Aorta (tissue), 5 donors: ENCODE measurements at regions not wholly inside any gene's neighbourhood (a gene's known extent, or its start where the extent isn't known, plus 50 kb on each side); places are given as distances from the start of the nearest gene placed in this dataset.

Experiments used
- ATAC-seq: fragments of 200-7000 bp; cut with Tn5 transposase; one replicate; pipeline ENCODE4 v1.9.1; 2022; ENCODE audit warnings: moderate library complexity; ENCODE audit not compliant: low FRiP score
- DNase-seq, 2 donors: peaks; one replicate each; pipeline ENCODE4 v3.0.0-alpha.2; 2020
- H3K27ac ChIP-seq, 2 donors: one replicate each; pipeline ENCODE4 v1.5.1; 2013; ENCODE audit warnings: low read length in 2 of 2, mild to moderate bottlenecking in 2 of 2, moderate library complexity in 2 of 2, control low read depth in 1 of 2, inconsistent platforms in 1 of 2, low read depth in 1 of 2
- H3K27me3 ChIP-seq, 2 donors: one replicate each; pipeline ENCODE4 v1.6.1; 2013; ENCODE audit warnings: control low read depth in 1 of 2, low read length in 1 of 2, mild to moderate bottlenecking in 1 of 2, moderate library complexity in 1 of 2; ENCODE audit not compliant: insufficient read depth in 2 of 2, control insufficient read depth in 1 of 2
- H3K36me3 ChIP-seq, 2 donors: one replicate each; pipeline ENCODE4 v1.6.1; 2013; ENCODE audit warnings: control low read depth in 1 of 2, low read length in 1 of 2, mild to moderate bottlenecking in 1 of 2; ENCODE audit not compliant: insufficient read depth in 2 of 2, control insufficient read depth in 1 of 2
- H3K4me1 ChIP-seq, 2 donors: one replicate each; pipeline ENCODE4 v1.6.1; 2013; ENCODE audit warnings: low read length in 2 of 2, control low read depth in 1 of 2, mild to moderate bottlenecking in 1 of 2, moderate library complexity in 1 of 2; ENCODE audit not compliant: insufficient read depth in 2 of 2, control insufficient read depth in 1 of 2
- H3K4me3 ChIP-seq, 2 donors: one replicate each; pipeline ENCODE4 v1.5.1; 2013; ENCODE audit warnings: low read length in 2 of 2, control low read depth in 1 of 2, mild to moderate bottlenecking in 1 of 2
- H3K9me3 ChIP-seq: one replicate; pipeline ENCODE4 v1.6.1; 2013; ENCODE audit warnings: mild to moderate bottlenecking, low read length; ENCODE audit not compliant: control insufficient read depth
- WGBS, 2 donors: extraction: QIAGEN DNeasy Blood & Tissue Kit; methylation state at CpG; one replicate each; pipeline ENCODE4 v1.1.7; 2013; 5-methylcytosine and 5-hydroxymethylcytosine counted together
- intact Hi-C, 2 donors: fragments of 100-400 bp; cut with DNase I; formaldehyde crosslinking; loops; one replicate each; pipeline versions ENCODE4 v1.14.2 to v1.15.0; 2022
- donor health status: healthy with polysubstance abuse.
- donor health status: Bipolar disorder and iron deficiency.
- donor health status: DM: no; HTN: no; CAD: no.
- donor health status: DM: no; HTN: no; CAD: no.
- donor health status: DM: yes; HTN: yes; CAD: no.

DNA sequence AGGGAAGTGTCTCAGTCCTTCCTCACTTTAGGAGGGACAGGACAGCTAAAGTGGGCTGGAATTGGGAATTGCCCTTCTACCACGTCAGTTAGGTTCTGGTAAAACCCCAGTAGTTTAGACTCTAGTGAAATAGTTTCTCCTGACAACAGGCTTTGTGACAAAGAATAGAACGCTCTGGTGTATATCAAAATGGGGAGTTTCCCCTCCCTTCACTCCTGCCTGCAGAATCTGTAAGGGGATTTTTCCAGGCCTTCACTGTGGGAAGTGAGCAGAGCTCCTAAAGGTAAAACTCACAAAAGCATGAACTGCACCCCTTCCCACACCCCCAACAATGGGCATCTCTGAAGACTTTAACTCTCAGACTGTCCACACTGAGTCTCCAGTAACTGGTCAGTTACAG is 460.9 kb upstream of the LRRC4C start:
- Histone ChIP-seq H3K27me3 (no peaks in the 10 kb centered on the region), H3K4me1 (no peaks in the 10 kb centered on the region)

DNA sequence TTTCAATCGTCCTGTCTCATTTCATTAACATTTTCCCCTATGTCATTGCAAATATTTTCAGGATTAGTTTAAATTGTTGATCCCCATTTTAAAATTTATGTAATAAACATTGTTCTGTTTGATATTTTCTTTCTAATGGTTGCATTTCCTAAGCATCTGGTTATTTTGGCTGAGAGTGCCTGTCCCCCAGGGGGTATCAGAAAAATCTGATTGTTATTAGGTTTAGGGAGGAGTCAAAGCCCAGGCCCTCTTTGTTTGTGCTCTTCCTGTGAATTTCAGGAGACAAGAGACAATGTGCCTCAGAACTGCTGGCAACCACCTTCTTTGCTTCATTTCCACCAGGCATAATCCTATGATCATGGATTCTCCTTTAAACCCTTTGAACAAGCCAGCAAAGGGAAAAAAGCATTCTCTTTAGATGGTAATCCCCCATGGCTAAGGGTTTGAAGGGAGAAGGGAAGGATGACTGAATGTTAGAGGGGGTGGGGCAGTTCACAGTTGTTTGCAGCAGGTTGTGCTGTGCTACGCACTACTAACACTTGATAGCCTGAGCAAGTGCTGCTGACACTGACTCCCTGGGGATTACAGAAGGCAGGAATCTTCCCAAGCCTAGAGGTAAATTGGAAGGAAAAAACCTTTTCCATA is 462.4 kb upstream of the LRRC4C start:
- 46 to 65% methylated on average over 2 of the region's 2 CpGs for WGBS, 2 donors
- ATAC-seq = no peak
- no peak for DNase-seq

More for the DNA sequence above, 460.9 kb upstream of the LRRC4C start:
- intact Hi-C loops = no loop called here
- no peaks in the 10 kb centered on the region for H3K36me3 ChIP-seq
- WGBS, 2 donors = 40 to 56% methylated on average over 2 of the region's 2 CpGs
- H3K9me3 ChIP-seq = peaks cover 3% of the 10 kb centered on the region
- no peak overlapping the region for H3K4me3 ChIP-seq
- no peak for DNase-seq
- no peak for ATAC-seq
- H3K27ac ChIP-seq = no peak overlapping the region

DNA sequence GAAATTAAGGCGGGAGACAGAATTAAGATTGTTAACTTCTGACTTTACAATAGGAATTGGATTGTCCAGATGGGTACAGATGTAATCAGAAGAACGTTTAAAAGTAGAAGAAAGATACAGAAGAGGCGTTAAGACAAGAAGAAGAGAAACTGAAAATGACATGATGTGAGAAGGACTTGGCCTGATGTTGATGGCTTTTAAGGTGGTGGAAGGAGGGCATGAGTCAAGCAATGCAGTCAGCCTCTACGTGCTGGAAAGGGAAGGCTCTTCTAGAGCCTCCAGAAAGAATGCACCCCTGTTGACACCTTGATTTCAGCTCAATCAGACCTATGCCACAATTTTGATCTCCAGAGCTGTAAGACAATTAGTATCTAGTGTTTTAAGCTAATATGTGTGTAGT is 466.9 kb upstream of the LRRC4C start:
- ATAC-seq (no peak), DNase-seq (no peak)
- WGBS, 2 donors = 83% methylated on average over 4 of the region's 4 CpGs
- no peaks in the 10 kb centered on the region for H3K27me3 ChIP-seq
- intact Hi-C loops = no loop called here
- peaks cover 3% of the 10 kb centered on the region for H3K9me3 ChIP-seq
- H3K36me3 ChIP-seq = no peaks in the 10 kb centered on the region
- H3K4me3 ChIP-seq = no peak overlapping the region
- H3K27ac ChIP-seq = no peak overlapping the region
- no peaks in the 10 kb centered on the region for H3K4me1 ChIP-seq

More for the DNA sequence above, 462.4 kb upstream of the LRRC4C start:
- H3K36me3 ChIP-seq = no peaks in the 10 kb centered on the region
- H3K27me3 ChIP-seq = no peaks in the 10 kb centered on the region
- intact Hi-C loops = no loop called here
- H3K4me1 ChIP-seq = no peaks in the 10 kb centered on the region
- no peak overlapping the region for H3K4me3 ChIP-seq
- peaks cover 3% of the 10 kb centered on the region for H3K9me3 ChIP-seq
- no peak overlapping the region for H3K27ac ChIP-seq

DNA sequence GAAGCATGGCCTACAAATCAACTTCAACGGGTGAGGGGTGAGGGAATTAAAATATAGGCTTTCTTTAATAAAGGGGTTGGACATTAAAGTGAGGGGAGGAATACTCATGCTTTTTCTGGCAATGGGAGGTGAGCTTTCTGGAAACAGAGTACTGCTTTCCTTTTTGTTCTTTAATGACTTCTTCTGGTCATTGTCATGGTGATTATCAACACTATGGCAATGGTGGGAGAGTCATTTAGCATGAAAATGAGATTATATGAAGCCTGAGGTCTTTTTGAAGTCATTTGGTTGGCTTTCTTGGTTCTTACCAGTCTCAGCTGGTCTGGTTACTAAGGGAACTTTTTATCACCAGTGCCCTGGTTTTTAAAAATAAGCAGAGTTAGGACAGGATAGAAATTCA is 475.8 kb upstream of the LRRC4C start:
- Histone ChIP-seq H3K27me3 (no peaks in the 10 kb centered on the region), H3K27ac (no peak overlapping the region), H3K9me3 (peaks cover 5% of the 10 kb centered on the region), H3K36me3 (no peaks in the 10 kb centered on the region), H3K4me1 (no peaks in the 10 kb centered on the region), H3K4me3 (no peak overlapping the region)
- ATAC-seq (no peak), DNase-seq (no peak)
- 51 to 53% methylated on average over 1 of the region's 1 CpG for whole genome bisulfite sequencing, 2 donors
- intact Hi-C loops = no loop called here

DNA sequence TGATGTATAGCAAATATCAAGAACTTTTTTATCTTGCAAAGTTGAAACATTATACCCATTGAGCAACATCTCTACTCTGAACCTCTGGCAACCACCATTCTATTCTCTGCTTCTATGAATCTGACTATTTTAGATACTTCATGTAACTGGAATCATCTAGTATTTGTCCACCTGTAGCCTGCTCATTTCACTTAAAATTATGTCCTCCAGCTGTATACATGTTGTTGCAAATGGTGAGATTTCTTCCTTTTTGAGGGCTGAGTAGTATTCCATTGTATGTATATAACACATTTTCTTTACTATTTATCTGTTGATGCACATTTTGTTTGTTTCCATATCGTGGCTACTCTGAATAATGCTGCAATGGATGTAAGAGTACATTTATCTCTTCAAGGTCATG is 476.3 kb upstream of the LRRC4C start:
- no peak for ATAC-seq
- H3K36me3 ChIP-seq = no peaks in the 10 kb centered on the region
- no peak overlapping the region for H3K27ac ChIP-seq
- no peaks in the 10 kb centered on the region for H3K27me3 ChIP-seq
- 75 to 80% methylated on average over 1 of the region's 1 CpG for WGBS, 2 donors
- DNase-seq = no peak
- intact Hi-C loops = no loop called here
- H3K4me1 ChIP-seq = no peaks in the 10 kb centered on the region
- no peak overlapping the region for H3K4me3 ChIP-seq
- H3K9me3 ChIP-seq = peaks cover 5% of the 10 kb centered on the region

DNA sequence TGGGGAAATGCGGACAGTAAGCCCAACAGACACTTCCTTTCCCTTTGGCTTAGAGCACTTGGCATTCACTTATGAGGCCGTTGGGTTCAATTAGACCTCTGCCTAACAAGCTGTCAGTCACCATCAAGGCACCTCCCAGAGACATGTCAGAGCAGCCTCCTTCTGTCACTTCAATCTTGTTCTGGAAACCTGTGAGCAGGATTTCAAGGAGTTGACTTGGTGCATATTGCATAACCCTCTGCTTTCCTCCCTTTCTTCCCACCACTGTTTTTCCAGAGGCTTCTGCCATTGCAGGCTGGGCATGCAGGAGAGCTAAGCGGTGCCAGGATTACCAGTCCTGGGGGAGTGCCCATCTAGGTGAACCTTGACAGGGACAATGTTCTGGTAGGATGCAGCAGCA is 484.2 kb upstream of the LRRC4C start:
- no peaks in the 10 kb centered on the region for H3K9me3 ChIP-seq

DNA sequence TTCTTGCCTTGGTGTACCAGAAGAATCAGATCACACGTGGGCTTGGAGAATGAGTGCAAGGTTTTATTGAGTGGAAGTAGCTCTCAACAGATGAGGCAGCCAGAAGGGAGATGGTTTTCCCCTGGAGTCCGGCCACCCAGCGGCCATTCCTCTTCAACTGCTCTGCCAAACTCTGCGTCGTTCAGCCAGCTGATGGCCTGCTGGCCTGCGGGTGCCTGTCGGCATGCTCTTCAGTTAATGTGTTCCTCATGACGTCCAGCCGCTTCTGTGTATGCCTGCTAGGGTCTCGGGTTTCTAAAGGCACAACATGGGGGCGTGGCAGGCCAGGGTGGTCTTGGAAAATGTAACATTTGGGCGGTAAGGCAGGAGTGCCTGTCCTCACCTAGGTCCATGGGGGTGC is 487.9 kb upstream of the LRRC4C start:
- Histone ChIP-seq H3K36me3 (no peaks in the 10 kb centered on the region), H3K27ac (no peak overlapping the region), H3K4me1 (no peaks in the 10 kb centered on the region), H3K27me3 (no peaks in the 10 kb centered on the region), H3K9me3 (no peaks in the 10 kb centered on the region), H3K4me3 (no peak overlapping the region)
- no peak for ATAC-seq
- DNase-seq = no peak
- 52 to 58% methylated on average over 12 of the region's 12 CpGs for WGBS, 2 donors
- intact Hi-C loops = no loop called here

More for the DNA sequence above, 484.2 kb upstream of the LRRC4C start:
- Histone ChIP-seq H3K27me3 (no peaks in the 10 kb centered on the region), H3K36me3 (no peaks in the 10 kb centered on the region), H3K27ac (no peak overlapping the region), H3K4me3 (no peak overlapping the region), H3K4me1 (no peaks in the 10 kb centered on the region)
- no peak for DNase-seq
- WGBS, 2 donors = 68 to 70% methylated on average over 3 of the region's 3 CpGs
- ATAC-seq = no peak
- intact Hi-C loops = no loop called here

DNA sequence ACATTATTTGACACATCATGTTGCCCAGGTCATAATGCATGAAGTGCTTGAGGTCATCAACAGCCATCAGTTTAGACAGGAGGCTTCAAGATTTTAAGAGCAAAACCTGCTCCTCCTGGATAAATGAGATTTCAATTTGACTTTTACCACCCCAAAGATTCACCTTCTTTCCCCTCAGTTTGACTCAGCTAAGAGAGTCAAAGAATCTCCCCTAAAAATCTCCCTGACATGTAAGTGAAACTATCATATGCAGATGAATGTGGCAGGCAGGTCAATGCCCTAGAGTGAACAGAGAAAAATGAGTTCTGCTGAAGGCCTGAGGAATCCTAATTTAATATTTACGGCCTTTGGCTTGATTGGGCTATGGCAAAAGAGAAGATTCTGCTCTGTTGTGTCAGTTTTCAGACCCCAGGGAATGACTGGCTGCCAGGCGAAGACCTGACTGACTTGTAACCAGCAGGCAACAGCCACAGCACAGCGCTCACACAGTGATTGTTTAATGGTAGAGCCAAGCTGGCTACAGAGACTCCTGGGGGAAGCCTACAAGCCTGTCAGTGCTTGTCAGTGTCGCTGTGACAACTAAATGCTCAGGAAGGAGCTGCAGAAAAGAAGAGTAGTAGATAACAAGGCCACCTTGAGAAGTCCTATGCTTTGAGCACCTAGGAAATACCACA is 491.2 kb upstream of the LRRC4C start:
- Histone ChIP-seq H3K9me3 (no peaks in the 10 kb centered on the region), H3K36me3 (no peaks in the 10 kb centered on the region), H3K4me1 (peaks cover 0 to 3% of the 10 kb centered on the region in 2 donors), H3K4me3 (no peak overlapping the region), H3K27me3 (no peaks in the 10 kb centered on the region), H3K27ac (no peak overlapping the region)
- no peak for DNase-seq
- no peak for ATAC-seq
- WGBS, 2 donors = 90 to 92% methylated on average over 4 of the region's 4 CpGs
- intact Hi-C loops = loop anchor here in 1 of 2 donors (10.0 kb wide), 1 partner anchor 64 kb away; no protein-coding TSS in a partner anchor

DNA sequence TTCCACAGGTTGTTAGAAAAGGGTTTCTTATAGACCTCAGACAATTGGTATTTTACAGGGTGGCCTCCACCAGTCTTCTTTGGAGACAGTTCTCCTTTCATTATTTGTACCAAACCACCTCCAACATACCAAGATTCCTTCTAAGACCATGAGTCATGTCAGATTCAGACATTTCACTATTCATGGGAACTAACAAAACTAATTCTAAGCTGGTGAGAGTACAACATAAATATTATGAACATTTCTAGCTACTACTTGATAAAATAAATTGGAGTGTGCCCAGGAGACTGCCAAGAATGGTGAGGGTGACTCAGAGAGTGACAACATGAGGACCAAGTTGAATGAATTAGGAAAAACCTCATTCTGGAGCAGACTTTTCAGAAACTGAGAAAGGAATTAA is 494.6 kb upstream of the LRRC4C start:
- no peaks in the 10 kb centered on the region for H3K9me3 ChIP-seq
- peak; percentile 5 for ATAC-seq
- H3K27me3 ChIP-seq = no peaks in the 10 kb centered on the region
- H3K4me1 ChIP-seq = peaks cover 0 to 3% of the 10 kb centered on the region in 2 donors
- H3K36me3 ChIP-seq = no peaks in the 10 kb centered on the region
- intact Hi-C loops = loop anchor here in 1 of 2 donors (10.0 kb wide), 1 partner anchor 61 kb away; no protein-coding TSS in a partner anchor
- H3K27ac ChIP-seq = no peak overlapping the region
- no peak for DNase-seq
- H3K4me3 ChIP-seq = no peak overlapping the region
